Eye (tissue), 1 donor: ENCODE measurements at regions not wholly inside any gene's neighbourhood (a gene's known extent, or its start where the extent isn't known, plus 50 kb on each side); places are given as distances from the start of the nearest gene placed in this dataset.
"Not testable (repeated sequence)": the region's sequence is repeated elsewhere in the genome, so short reads cannot be mapped to it uniquely, and the experiment has no call there.

Source experiments
- DNase-seq: peaks from one replicate; pipeline ENCODE4 v3.0.0-alpha.2; 2015

DNA sequence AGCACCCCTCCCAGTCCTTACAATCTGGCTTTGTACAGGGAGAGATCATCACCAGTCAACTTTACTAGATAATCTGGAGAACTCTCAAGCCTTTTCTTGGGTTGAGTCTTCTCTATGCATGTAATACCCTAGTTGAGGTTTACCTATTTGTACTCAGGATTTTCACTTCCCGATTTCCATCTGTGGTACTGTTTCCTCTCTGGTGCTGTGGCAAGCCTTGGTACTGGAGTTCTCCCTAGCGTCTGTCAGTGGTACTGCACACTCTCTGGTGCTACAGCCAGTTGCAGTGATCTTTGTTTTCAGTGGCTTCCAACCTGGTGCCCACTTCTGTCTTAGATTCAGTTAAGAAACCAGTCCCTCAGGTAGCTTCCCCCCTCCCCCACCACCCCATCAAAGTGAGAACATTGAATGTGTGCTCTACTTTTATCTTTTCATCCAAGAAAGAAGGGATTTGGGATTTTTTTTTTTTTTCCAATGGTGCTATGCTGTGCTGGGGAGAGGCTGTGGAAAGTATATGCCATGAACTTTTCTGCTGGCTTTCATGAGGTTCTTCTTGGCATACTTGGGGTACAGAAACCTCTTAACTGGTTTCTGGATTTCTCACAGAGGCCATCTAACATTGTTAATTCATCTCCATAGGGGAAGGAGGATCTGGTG, 69.4 kb upstream of the EVL start:
- peak; percentile 51 for DNase-seq

DNA sequence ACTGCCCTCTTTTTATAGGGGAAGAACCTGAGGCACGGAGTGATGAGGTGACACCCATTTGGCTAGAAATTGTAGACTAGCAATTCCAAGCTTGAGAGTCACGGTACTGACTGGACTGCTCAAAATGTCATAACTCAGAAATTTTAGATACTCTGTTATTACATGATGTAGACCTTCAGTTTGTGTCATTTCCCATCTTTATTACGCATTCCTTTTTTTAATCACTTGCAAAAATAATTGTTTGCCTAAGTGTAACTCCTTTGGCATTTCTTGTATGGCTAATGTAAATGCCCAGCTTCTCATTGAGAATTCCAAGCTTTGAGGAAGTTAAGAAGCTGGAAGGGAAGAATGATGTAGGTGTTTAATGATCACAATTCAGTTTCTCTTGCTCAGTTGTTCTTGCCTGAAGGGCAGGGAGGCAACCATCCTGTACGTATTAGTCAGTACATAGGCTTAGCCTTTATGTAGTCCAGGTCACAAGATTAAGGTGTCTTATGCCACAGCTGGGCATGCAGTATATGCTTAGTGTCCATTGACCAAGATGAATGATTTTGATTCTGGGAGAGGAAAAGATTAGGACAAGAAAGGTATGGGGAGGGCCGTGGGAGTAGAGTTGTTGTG, 68.2 kb upstream of the EVL start:
- DNase-seq = no peak

DNA sequence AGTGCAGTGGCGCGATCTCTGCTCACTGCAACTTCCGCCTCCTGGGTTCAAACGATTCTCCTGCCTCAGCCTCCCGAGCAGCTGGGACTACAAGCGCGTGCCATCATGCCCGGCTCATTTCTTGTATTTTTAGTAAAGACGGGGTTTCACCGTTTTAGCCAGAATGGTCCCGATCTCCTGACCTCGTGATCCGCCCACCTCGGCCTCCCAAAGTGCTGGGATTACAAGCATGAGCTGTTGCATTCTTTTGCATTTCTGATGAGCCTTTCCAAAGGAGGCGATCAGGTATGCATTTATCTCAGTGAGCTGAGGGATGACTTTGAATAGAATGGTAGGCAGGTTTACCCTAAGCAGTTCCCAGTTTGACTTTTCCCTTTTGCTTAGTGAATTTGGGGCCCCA, 64.8 kb upstream of the EVL start:
- DNase-seq = not testable (repeated sequence)

DNA sequence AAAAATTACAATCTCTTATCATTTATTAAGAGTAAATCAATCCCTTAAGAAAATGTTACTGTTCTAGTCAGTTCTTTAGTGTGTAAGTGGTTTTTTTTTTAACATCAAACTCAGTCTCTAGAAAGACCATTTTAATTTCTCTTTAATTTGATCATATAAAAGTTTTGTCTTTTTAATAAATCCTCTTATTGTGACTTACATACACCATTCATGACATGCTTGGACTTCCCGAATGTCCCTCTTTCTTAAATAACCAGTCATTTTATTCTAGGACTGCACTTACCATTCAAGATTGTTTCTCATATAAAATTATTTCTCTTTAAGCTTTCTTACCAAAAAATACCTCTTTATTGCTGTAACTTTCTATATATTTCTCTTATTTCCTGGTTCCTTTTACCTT, 60.8 kb upstream of the EVL start:
- DNase-seq = peak; percentile 43

DNA sequence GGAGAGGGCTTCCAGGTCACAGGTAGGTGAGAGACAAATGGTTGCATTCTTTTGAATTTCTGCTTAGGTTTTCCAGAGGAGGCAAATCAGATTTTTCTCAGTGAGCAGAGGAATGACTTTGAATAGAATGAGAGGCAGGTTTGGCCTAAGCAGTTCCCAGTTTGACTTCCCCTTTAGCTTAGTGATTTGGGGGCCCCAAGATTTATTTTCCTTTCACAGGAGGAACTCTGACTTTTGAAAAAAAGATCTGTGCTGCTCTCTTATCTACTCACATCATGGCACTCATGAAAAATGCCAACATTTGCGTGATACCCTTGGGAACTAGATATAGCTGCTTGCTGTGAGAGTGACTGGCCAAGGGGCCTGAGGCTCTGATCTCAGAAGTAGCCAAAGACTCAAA, 58.0 kb upstream of the EVL start:
- DNase-seq = no peak

DNA sequence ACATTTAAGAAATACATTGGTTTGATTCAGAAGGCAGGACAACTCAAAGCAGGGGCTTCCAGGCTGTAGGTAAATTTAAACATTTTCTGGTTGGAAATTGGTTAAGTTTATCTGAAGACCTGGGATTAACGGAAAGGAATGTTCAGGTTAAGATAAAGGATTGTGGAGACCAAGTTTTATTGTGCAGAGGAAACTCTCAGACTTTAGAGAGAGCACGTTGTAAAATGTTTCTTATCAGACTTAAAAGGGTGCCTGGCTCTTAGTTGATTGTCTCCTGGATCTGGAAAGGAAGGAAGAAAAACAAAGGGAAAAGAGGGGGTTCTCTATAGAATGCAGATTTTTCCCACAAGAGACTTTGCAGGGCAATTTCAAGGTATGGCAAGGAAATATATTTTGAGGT, 55.4 kb upstream of the EVL start:
- DNase-seq = not testable (repeated sequence)

DNA sequence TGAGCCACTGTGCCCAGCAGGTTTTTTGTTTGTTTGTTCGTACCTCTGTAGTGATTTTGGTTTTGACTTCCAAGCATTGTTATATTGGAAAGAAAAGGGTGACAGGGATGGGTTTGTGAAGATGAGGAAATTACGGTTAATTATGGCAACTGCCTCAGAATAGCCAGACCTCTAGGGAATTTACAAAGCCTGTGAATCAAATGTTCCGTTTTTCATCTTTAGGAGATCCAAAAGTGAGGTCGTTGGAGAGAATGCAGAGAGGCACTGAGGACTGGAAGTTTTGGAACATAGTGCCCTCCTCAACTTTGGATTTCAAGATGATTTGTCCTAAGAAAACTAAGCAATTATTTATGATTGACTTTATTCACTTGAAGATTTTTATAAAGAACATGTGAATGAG, 54.5 kb upstream of the EVL start:
- DNase-seq = no peak

DNA sequence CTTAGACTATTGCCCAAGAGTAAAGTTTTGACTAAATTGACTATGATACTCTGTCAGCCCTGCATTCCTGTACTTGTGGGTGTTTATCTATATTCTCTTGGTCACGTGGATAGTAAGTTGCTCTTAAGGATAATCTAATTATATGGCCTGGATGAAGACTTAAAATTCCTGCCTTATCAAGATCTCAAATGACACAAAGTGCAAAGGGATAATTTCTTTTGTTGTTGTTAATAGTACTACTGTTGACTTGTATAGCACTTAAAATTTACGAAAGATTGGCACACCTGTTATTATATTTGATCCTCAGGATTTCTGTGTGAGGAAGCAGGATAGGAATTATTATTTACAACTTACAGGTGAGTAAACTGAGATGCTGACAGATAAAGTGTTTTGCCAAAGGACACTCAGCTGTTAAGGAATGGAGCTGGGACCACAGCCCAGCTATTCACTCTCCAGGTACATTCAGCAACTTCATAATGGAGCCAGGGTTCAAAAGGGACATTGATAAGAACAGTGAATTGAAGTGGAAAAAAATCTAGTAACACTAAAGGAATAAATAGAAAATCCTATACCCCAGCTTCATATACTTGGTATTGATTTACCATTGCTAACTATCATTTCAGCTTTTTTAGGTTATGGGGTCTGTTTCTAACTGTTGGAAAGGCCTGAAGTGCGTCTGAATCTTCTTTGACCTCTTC, 53.4 kb upstream of the EVL start:
- no peak for DNase-seq

DNA sequence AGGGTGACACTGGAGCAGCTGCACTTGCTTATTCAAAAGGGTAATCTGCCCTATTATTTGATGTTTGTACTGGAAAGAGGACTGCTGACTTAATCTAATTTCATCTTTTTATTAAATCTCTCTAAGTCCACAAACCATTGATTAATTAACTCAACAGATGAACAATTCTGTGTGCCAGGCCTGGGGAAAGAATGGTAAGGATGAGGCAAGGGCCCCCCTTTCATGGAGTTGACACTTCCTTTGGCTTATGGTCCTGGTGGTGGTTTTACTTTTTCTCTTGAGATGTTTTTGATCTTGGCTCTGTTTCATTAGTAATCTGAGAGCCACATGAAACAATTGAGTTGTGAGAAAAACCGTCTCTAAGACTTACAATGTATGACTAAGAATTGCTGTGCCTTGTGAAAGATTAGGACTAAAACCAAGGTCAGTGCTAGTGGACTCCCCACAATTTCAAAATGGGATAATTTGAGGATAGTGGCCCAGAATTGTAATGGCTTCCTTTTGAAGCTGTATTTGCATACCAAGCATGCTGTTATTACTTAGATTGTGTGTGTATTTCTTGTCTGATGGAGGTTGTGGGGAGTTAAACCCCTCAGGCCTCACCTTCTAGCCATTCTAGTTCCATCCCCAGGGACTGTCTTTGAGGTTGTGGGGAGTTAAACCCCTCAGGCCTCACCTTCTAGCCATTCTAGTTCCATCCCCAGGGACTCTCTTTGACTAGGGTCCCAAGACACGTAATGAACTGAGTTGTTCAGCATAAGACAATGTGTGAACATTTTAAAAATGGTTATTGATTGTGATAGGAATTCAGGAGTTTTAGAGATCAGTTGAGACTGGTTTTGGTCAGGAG, 52.5 kb upstream of the EVL start:
- no peak for DNase-seq

DNA sequence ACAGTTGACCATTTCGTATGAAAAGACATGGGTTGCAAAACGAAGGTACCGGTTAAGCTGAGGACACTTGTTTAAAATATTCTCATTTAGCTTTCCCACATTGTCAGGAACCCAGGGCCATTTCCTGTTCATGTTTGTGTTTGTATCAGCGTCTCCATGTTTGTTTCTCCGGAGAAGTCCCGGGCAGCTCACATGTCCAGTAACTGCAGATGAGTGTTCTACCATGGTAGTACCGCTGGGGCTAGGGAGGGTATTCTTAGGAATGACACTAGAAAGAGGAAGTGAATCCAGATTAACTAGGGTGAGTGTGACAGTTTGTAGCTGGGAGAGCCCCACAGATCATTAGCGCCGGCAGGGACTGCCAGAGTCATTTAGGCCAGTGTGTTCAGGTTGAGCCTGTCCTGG, 50.0 kb upstream of the EVL start:
- peak; percentile 38 for DNase-seq
